Endodermal cell (in vitro differentiated cells): ENCODE measurements at regions not wholly inside any gene's neighbourhood (a gene's known extent, or its start where the extent isn't known, plus 50 kb on each side); places are given as distances from the start of the nearest gene placed in this dataset.

ENCODE experiments used
- DNase-seq: peaks from one replicate; pipeline ENCODE4 v3.0.0-alpha.2; 2017
- H3K27ac ChIP-seq: 2 replicates; pipeline ENCODE4 v1.5.1; 2013; ENCODE audit warnings: mild to moderate bottlenecking, low read depth, low read length, moderate library complexity
- H3K27me3 ChIP-seq: 2 replicates; pipeline ENCODE4 v1.6.1; 2013; ENCODE audit warnings: mild to moderate bottlenecking, low read length, moderate library complexity; ENCODE audit not compliant: insufficient read depth, control insufficient read depth, poor library complexity, severe bottlenecking
- H3K36me3 ChIP-seq: 2 replicates; pipeline ENCODE4 v1.7.0; 2013; ENCODE audit warnings: mild to moderate bottlenecking, low read length, moderate library complexity; ENCODE audit not compliant: control insufficient read depth, insufficient read depth
- H3K4me1 ChIP-seq: one replicate; pipeline ENCODE4 v1.7.0; 2013; ENCODE audit warnings: low read length; ENCODE audit not compliant: control insufficient read depth, insufficient read depth
- H3K4me3 ChIP-seq: 2 replicates; pipeline ENCODE4 v1.5.1; 2013; ENCODE audit warnings: mild to moderate bottlenecking, low read length, moderate library complexity
- H3K9ac ChIP-seq: 2 replicates; pipeline ENCODE4 v1.6.1; 2013; ENCODE audit warnings: mild to moderate bottlenecking, low read length, moderate library complexity; ENCODE audit not compliant: poor library complexity, severe bottlenecking; ENCODE audit errors: extremely low read depth
- H3K9me3 ChIP-seq: 2 replicates; pipeline ENCODE4 v1.6.1; 2013; ENCODE audit warnings: mild to moderate bottlenecking, low read length, moderate library complexity; ENCODE audit not compliant: control insufficient read depth
- H3K27ac Mint-ChIP-seq: 2 replicates; pipeline ENCODE4 v1.8.0; 2020; ENCODE audit warnings: mixed read lengths
- H3K27me3 Mint-ChIP-seq: 2 replicates; pipeline ENCODE4 v1.8.0; 2021; ENCODE audit warnings: mild to moderate bottlenecking, mixed read lengths; ENCODE audit not compliant: insufficient read depth
- H3K36me3 Mint-ChIP-seq: 2 replicates; pipeline ENCODE4 v1.8.0; 2020; ENCODE audit warnings: low read depth, mixed read lengths
- H3K4me1 Mint-ChIP-seq: 2 replicates; pipeline ENCODE4 v1.8.0; 2020; ENCODE audit warnings: mixed read lengths
- H3K4me3 Mint-ChIP-seq: 2 replicates; pipeline ENCODE4 v1.8.0; 2020; ENCODE audit warnings: mild to moderate bottlenecking, moderate library complexity, mixed read lengths
- H3K9me3 Mint-ChIP-seq: 2 replicates; pipeline ENCODE4 v1.8.0; 2020; ENCODE audit warnings: mild to moderate bottlenecking, mixed read lengths
- CTCF ChIP-seq: fragments of 200-600 bp; sonication (generic); conservative IDR thresholded peaks from 2 replicates; pipeline ENCODE4 v1.5.0; 2021; ENCODE audit warnings: antibody characterized with exemption, mild to moderate bottlenecking
- WGBS, 2 experiments: methylation state at CpG; one replicate each; pipeline versions ENCODE4 v1.1.5 to v1.1.7; 2013; ENCODE audit warnings: missing lambda C conversion rate in 2 of 2, mixed read lengths in 1 of 2; ENCODE audit not compliant: insufficient coverage in 1 of 2, insufficient read length in 1 of 2; 5-methylcytosine and 5-hydroxymethylcytosine counted together

GRCh38 chr10:44659320-44659719 lies 251.8 kb upstream of the TMEM72 start:
- Mint-ChIP-seq H3K27me3 (no peaks in the 10 kb centered on the region), H3K4me1 (no peaks in the 10 kb centered on the region), H3K36me3 (no peaks in the 10 kb centered on the region), H3K9me3 (no peaks in the 10 kb centered on the region), H3K4me3 (no peak overlapping the region), H3K27ac (no peak overlapping the region)
- Histone ChIP-seq H3K9ac (no peak overlapping the region), H3K4me3 (no peak overlapping the region), H3K36me3 (no peaks in the 10 kb centered on the region), H3K9me3 (no peaks in the 10 kb centered on the region), H3K27ac (no peak overlapping the region), H3K27me3 (no peaks in the 10 kb centered on the region), H3K4me1 (no peaks in the 10 kb centered on the region)
- TF ChIP-seq CTCF = no peak
- DNase-seq = no peak
- 93% methylated on average over 3 of the region's 3 CpGs; no CpG with 5 or more reads in 1 of the 2 experiments for WGBS, 2 experiments

GRCh38 chr10:44660271-44660670 lies 250.9 kb upstream of the TMEM72 start:
- Histone ChIP-seq H3K27ac (no peak overlapping the region), H3K4me1 (no peaks in the 10 kb centered on the region), H3K4me3 (no peak overlapping the region), H3K9me3 (no peaks in the 10 kb centered on the region), H3K9ac (no peak overlapping the region), H3K36me3 (no peaks in the 10 kb centered on the region), H3K27me3 (no peaks in the 10 kb centered on the region)
- H3K27ac Mint-ChIP-seq = no peak overlapping the region
- no peak overlapping the region for H3K4me3 Mint-ChIP-seq
- H3K27me3 Mint-ChIP-seq = no peaks in the 10 kb centered on the region
- WGBS, 2 experiments = 89 to 100% methylated on average over 2 of the region's 2 CpGs
- no peak for TF ChIP-seq CTCF
- H3K9me3 Mint-ChIP-seq = no peaks in the 10 kb centered on the region
- DNase-seq = no peak
- H3K36me3 Mint-ChIP-seq = no peaks in the 10 kb centered on the region
- no peaks in the 10 kb centered on the region for H3K4me1 Mint-ChIP-seq

- H3K27me3 ChIP-seq = no peaks in the 10 kb centered on the region
- no peak overlapping the region for H3K9ac ChIP-seq
- H3K9me3 ChIP-seq = no peaks in the 10 kb centered on the region
- no peaks in the 10 kb centered on the region for H3K4me1 ChIP-seq
- no peak overlapping the region for H3K27ac ChIP-seq
- Mint-ChIP-seq H3K27me3 (no peaks in the 10 kb centered on the region), H3K9me3 (no peaks in the 10 kb centered on the region), H3K36me3 (no peaks in the 10 kb centered on the region), H3K27ac (no peak overlapping the region), H3K4me3 (no peak overlapping the region), H3K4me1 (no peaks in the 10 kb centered on the region)
- H3K36me3 ChIP-seq = no peaks in the 10 kb centered on the region
- DNase-seq = no peak
- no peak overlapping the region for H3K4me3 ChIP-seq
- no peak for TF ChIP-seq CTCF
- WGBS, 2 experiments = 92 to 94% methylated on average over 6 of the region's 6 CpGs
These were observed 249.1 kb upstream of the TMEM72 start for GRCh38 chr10:44662051-44662450.
